Type B pancreatic cell (in vitro differentiated cells): ENCODE measurements at regions not wholly inside any gene's neighbourhood (a gene's known extent, or its start where the extent isn't known, plus 50 kb on each side); places are given as distances from the start of the nearest gene placed in this dataset.

Source experiments
- DNase-seq: peaks from one replicate; pipeline ENCODE4 v3.0.0; 2021; ENCODE audit warnings: mixed read lengths; ENCODE audit not compliant: unreplicated experiment; ENCODE audit errors: extremely low spot score
- H3K27ac Mint-ChIP-seq: 2 replicates; pipeline ENCODE4 v1.8.0; 2021; ENCODE audit warnings: mild to moderate bottlenecking, mixed read lengths
- H3K27me3 Mint-ChIP-seq: 2 replicates; pipeline ENCODE4 v1.8.0; 2021; ENCODE audit warnings: mixed read lengths
- H3K36me3 Mint-ChIP-seq: 2 replicates; pipeline ENCODE4 v1.8.0; 2021; ENCODE audit warnings: mixed read lengths
- H3K4me1 Mint-ChIP-seq: one replicate; pipeline ENCODE4 v1.8.0; 2021; ENCODE audit warnings: mixed read lengths; ENCODE audit not compliant: unreplicated experiment
- H3K4me3 Mint-ChIP-seq: 2 replicates; pipeline ENCODE4 v1.8.0; 2021; ENCODE audit warnings: mild to moderate bottlenecking, mixed read lengths
- H3K9me3 Mint-ChIP-seq: 2 replicates; pipeline ENCODE4 v1.8.0; 2021; ENCODE audit warnings: mixed read lengths
- CTCF ChIP-seq: fragments of 200-600 bp; sonication (generic); conservative IDR thresholded peaks from 2 replicates; pipeline ENCODE4 v1.5.0; 2021; ENCODE audit warnings: antibody characterized with exemption, mild to moderate bottlenecking

GRCh38 chr6:164897523-164898235 lies 411.7 kb downstream of the C6orf118 start:
- Mint-ChIP-seq H3K9me3 (peaks cover 13% of the 10 kb centered on the region), H3K4me3 (no peak overlapping the region), H3K4me1 (no peaks in the 10 kb centered on the region), H3K27me3 (no peaks in the 10 kb centered on the region), H3K36me3 (no peaks in the 10 kb centered on the region), H3K27ac (no peak overlapping the region)
- no peak for DNase-seq
- TF ChIP-seq CTCF = peak; percentile 48

- Mint-ChIP-seq H3K36me3 (no peaks in the 10 kb centered on the region), H3K27me3 (no peaks in the 10 kb centered on the region), H3K27ac (no peak overlapping the region), H3K4me3 (no peak overlapping the region), H3K4me1 (no peaks in the 10 kb centered on the region), H3K9me3 (peaks cover 1% of the 10 kb centered on the region)
- no peak for TF ChIP-seq CTCF
- no peak for DNase-seq
These were observed 419.4 kb downstream of the C6orf118 start for GRCh38 chr6:164889980-164890379.

- H3K9me3 Mint-ChIP-seq = no peaks in the 10 kb centered on the region
- H3K27me3 Mint-ChIP-seq = no peaks in the 10 kb centered on the region
- no peak overlapping the region for H3K4me3 Mint-ChIP-seq
- DNase-seq = no peak
- no peaks in the 10 kb centered on the region for H3K4me1 Mint-ChIP-seq
- H3K36me3 Mint-ChIP-seq = no peaks in the 10 kb centered on the region
- TF ChIP-seq CTCF = no peak
- no peak overlapping the region for H3K27ac Mint-ChIP-seq
These were observed 421.7 kb downstream of the C6orf118 start for GRCh38 chr6:164887660-164888059.

GRCh38 chr6:164882236-164882635 lies 427.2 kb downstream of the C6orf118 start:
- H3K27me3 Mint-ChIP-seq = no peaks in the 10 kb centered on the region
- no peak overlapping the region for H3K4me3 Mint-ChIP-seq
- H3K36me3 Mint-ChIP-seq = no peaks in the 10 kb centered on the region
- TF ChIP-seq CTCF = no peak
- H3K27ac Mint-ChIP-seq = no peak overlapping the region
- no peaks in the 10 kb centered on the region for H3K4me1 Mint-ChIP-seq
- no peak for DNase-seq
- H3K9me3 Mint-ChIP-seq = no peaks in the 10 kb centered on the region

GRCh38 chr6:164871783-164872182 lies 437.6 kb downstream of the C6orf118 start:
- DNase-seq = no peak
- Mint-ChIP-seq H3K27me3 (no peaks in the 10 kb centered on the region), H3K4me1 (no peaks in the 10 kb centered on the region), H3K4me3 (no peak overlapping the region), H3K27ac (no peak overlapping the region), H3K9me3 (peaks cover 3% of the 10 kb centered on the region), H3K36me3 (no peaks in the 10 kb centered on the region)
- no peak for TF ChIP-seq CTCF
